ENCODE measurements at regions not wholly inside any gene's neighbourhood (a gene's known extent, or its start where the extent isn't known, plus 50 kb on each side); places are given as distances from the start of the nearest gene placed in this dataset.

DNA sequence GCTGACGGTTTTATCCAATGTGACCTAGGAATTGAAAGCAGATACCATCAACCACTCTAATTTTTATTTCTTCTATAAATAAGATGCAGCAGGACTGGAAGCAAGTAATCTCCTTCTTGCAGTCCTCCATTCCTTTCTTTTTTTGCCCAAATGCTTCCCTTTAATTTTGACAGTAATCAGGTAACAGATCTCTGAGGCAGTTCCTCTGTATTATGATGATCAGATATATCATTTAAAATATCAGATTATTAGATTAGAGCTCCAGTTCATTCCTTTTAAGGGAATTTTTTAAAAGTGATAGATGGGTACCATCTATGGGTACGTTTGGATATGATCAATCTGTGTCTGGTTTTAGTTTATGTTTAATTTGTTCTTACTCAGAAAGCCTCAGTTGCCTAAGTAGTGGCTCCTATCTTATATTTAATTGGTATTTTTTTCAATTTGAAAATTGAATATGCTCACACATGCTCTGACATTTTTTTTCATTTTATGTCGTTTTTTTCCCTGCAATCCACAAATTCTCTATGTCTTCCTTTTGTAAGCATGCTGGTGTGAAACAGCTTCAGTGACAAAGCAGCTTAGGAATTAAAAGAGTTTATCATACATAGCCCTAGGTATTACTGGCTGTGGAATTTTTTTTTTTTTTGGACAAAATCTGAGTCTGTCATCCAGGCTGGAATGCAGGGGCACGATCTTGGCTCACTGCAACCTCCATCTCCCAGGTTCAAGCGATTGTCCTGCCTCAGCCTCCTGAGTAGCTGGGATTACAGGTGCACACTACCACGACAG is 73.7 kb upstream of the ANK2 start:
- no peak overlapping the region for H3K4me3 ChIP-seq
- no peaks in the 10 kb centered on the region for H3K36me3 ChIP-seq (replicated peaks in 1 of 2)
- WGBS, 4 donors, result 68 to 83% (median 78%) methylated on average over 6 of the region's 6 CpGs
- no peaks in the 10 kb centered on the region for H3K9me3 ChIP-seq (replicated peaks in 1 of 3)
- H3K27ac ChIP-seq, result no peak overlapping the region
- no peak for DNase-seq
- intact Hi-C loops (cut with DNase I), result no loop called here
- H3K4me1 ChIP-seq (replicated peaks in 1 of 2), result no peaks in the 10 kb centered on the region
- TF ChIP-seq POLR2A (IDR thresholded peaks at IDR 0.05), result no peak
- TF ChIP-seq, protein P1, sequence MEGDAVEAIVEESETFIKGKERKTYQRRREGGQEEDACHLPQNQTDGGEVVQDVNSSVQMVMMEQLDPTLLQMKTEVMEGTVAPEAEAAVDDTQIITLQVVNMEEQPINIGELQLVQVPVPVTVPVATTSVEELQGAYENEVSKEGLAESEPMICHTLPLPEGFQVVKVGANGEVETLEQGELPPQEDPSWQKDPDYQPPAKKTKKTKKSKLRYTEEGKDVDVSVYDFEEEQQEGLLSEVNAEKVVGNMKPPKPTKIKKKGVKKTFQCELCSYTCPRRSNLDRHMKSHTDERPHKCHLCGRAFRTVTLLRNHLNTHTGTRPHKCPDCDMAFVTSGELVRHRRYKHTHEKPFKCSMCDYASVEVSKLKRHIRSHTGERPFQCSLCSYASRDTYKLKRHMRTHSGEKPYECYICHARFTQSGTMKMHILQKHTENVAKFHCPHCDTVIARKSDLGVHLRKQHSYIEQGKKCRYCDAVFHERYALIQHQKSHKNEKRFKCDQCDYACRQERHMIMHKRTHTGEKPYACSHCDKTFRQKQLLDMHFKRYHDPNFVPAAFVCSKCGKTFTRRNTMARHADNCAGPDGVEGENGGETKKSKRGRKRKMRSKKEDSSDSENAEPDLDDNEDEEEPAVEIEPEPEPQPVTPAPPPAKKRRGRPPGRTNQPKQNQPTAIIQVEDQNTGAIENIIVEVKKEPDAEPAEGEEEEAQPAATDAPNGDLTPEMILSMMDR (IDR thresholded peaks at IDR 0.05), result no peak
- no peaks in the 10 kb centered on the region for H3K27me3 ChIP-seq

DNA sequence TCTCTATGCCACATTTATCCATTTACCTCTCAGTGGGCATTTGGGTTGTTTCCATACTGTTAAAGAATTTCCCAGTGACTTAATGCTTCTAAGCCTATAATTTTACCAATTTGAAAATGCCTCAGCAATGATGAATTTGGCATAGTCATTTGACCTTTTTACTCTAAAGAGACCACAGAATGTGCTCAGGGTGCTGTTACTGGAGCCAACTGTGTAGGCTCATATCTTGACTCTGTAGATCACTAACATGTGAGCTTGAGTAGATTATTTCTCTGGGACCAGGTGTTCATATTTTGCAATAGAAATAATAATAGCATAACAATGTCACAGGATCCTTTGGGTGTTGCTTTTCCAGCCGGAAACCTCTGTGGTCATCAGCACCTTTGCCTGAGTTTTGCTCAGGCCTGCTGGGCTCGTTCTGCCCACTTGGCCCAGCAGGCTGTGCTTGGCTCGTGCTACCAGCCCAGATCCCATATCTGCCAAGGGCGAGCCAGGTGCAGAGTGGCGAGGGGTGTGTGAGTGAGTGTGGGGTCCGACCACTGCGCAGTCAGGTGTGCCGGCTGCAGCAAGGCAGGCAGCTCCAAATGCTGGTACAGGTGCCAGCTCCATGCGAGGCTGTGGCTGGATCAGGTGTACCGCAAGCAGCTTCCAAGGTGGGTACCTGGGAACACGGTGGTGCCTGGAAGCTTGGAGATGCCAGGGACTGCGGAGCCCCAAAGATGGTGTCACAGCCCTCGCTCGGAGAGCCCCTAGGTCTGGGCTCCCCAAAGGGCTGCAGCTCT is 70.6 kb upstream of the ANK2 start:
- no peak overlapping the region for H3K27ac ChIP-seq
- no peaks in the 10 kb centered on the region for H3K36me3 ChIP-seq (replicated peaks in 1 of 2)
- no peaks in the 10 kb centered on the region for H3K9me3 ChIP-seq (replicated peaks in 1 of 3)
- intact Hi-C loops (cut with DNase I), result no loop called here
- 84 to 94% (median 88%) methylated on average over 14 of the region's 14 CpGs for WGBS, 4 donors
- H3K27me3 ChIP-seq, result no peaks in the 10 kb centered on the region
- no peaks in the 10 kb centered on the region for H3K4me1 ChIP-seq (replicated peaks in 1 of 2)
- no peak for DNase-seq
- TF ChIP-seq, protein P1 (IDR thresholded peaks at IDR 0.05), result no peak
- H3K4me3 ChIP-seq, result no peak overlapping the region

DNA sequence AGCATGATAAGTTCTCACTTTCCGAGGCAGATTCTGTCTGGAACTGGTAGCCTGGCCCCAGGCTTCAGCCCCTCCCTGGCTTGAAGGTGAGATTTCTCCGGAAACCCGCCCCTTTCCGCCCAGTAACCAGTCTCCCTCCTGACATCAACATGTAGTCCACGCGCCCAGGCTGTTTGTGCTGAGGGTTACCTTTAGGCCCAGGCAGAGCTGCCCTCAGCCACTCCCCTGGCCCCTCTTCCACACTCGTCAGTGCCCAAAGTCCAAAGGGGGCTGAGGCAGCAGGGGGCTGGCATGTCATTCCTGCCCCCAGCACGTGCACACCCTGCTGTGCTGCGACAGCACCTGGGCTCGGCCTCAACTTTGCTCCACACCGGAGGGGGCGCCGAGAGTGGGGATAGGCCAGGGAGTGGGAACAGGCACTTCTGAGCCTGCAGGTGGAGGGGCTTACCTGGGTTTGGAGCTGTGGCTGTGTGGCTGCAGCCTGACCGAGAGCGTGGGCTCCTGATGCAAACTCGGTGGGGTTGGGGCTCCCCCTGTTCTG is 69.5 kb upstream of the ANK2 start:
- no peak overlapping the region for H3K27ac ChIP-seq
- no peaks in the 10 kb centered on the region for H3K27me3 ChIP-seq
- H3K4me3 ChIP-seq, result no peak overlapping the region
- TF ChIP-seq, protein P1 (IDR thresholded peaks at IDR 0.05), result no peak
- TF ChIP-seq POLR2A (IDR thresholded peaks at IDR 0.05), result no peak
- 90 to 93% (median 92%) methylated on average over 7 to 16 of the region's 16 CpGs for WGBS, 4 donors
- intact Hi-C loops (cut with DNase I), result no loop called here
- no peaks in the 10 kb centered on the region for H3K9me3 ChIP-seq (replicated peaks in 1 of 3)
- H3K36me3 ChIP-seq (replicated peaks in 1 of 2), result no peaks in the 10 kb centered on the region
- DNase-seq, result no peak
- no peaks in the 10 kb centered on the region for H3K4me1 ChIP-seq (replicated peaks in 1 of 2)

DNA sequence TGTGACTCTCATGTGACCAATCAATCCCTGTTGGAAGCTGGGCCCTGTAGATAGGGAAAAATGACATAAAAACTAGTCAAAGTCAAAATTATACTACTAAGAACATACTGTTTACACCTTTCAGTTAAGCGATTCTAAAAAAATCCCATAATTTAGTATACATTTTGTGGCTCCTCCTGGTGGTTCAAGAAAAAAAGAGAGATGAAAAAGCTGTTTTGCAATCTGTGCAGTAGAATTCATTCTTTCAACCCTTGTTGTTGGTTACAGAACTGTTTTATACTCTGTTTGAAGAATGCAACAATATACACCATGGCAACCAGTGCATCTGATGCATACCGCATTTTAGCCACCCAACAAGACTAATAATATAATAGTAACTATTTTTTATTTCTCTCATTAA is 66.8 kb upstream of the ANK2 start:
- Histone ChIP-seq H3K4me1 (replicated peaks in 1 of 2) (no peaks in the 10 kb centered on the region), H3K9me3 (replicated peaks in 1 of 3) (no peaks in the 10 kb centered on the region), H3K27ac (no peak overlapping the region), H3K4me3 (no peak overlapping the region), H3K27me3 (no peaks in the 10 kb centered on the region), H3K36me3 (replicated peaks in 1 of 2) (no peaks in the 10 kb centered on the region)
- intact Hi-C loops (cut with DNase I), result no loop called here
- no peak for DNase-seq
- 83 to 90% (median 85%) methylated on average over 2 of the region's 2 CpGs for WGBS, 4 donors
- no peak for TF ChIP-seq POLR2A (IDR thresholded peaks at IDR 0.05)
- TF ChIP-seq, protein P1 (IDR thresholded peaks at IDR 0.05), result no peak

All from adrenal gland (tissue), 9 donors.